ENCODE measurements at regions not wholly inside any gene's neighbourhood (a gene's known extent, or its start where the extent isn't known, plus 50 kb on each side); places are given as distances from the start of the nearest gene placed in this dataset.

DNA sequence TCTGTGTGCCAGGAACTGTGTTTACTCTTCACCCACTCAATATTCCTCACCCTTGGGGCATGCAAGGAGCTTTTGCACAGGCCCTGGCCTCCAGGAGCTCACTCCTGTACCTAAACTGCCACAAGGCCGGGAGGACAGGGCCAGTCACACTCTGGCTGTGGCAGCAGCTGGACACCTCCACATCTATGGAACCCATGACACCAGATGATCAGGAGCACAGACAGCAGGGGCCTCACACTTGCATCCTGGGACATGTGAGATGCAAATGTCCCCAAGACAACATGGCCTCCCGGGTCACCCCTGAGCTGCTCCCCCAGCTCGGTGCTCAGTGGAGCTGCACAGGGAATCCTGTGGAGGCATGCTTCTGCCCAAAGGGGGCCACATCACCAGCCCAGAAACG lies 61.8 kb upstream of the SLC66A3 start:
- TF ChIP-seq POLR2A (IDR thresholded peaks at IDR 0.05) = no peak
- TF ChIP-seq CTCF (IDR thresholded peaks at IDR 0.05) = no peak
- TF ChIP-seq EP300 (IDR thresholded peaks at IDR 0.05) = no peak
- WGBS, 3 donors = 67 to 74% (median 70%) methylated on average over 4 of the region's 4 CpGs
- Histone ChIP-seq H3K36me3 (no peaks in the 10 kb centered on the region), H3K27me3 (no peaks in the 10 kb centered on the region), H3K4me3 (no peak overlapping the region), H3K27ac (no peak overlapping the region), H3K9me3 (no peaks in the 10 kb centered on the region), H3K4me1 (ENCODE audit: insufficient read depth) (no peaks in the 10 kb centered on the region)
- no peak for DNase-seq
- intact Hi-C loops (cut with DNase I) = no loop called here

DNA sequence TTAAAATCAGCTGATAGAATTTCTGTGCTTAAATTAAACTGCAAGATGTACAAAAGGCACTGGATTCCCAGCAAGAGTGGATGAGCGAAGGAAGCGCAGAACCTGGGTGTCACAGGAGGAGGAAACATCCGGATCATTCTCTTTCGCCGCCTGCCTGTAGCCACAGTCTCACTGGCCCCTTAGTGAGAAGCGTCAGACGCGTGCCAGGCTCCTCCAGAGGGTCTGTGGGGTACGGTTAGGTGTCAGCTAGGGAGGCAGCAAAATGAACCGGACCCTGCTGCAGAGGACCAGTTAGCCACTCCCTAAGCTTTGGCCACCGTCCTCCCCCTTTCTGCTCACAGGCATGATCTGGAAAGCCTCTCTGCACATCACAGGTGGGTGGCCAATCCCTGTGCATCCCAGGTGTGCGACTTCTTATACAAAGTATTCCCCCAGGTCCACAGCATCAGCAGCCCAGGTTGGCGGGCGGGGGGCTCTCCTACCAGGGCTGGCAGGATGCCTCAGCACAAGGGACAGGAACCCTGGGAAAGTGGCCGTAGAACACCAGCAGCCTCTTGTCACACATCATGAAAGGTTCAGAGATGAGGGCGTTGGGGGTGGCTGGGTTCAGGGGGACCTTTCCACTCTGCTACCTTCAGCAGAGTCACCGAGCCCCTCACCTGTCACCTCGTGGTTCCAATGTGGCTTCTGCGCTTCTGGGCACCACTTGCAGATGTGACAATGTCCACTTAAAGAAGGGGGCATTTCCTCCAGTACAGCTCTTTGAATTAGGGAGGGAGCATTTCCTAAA lies 61.1 kb upstream of the SLC66A3 start:
- H3K9me3 ChIP-seq = no peaks in the 10 kb centered on the region
- H3K36me3 ChIP-seq = no peaks in the 10 kb centered on the region
- no peak for DNase-seq
- intact Hi-C loops (cut with DNase I) = no loop called here
- H3K4me1 ChIP-seq (ENCODE audit: insufficient read depth) = no peaks in the 10 kb centered on the region
- TF ChIP-seq EP300 (IDR thresholded peaks at IDR 0.05) = no peak
- WGBS, 3 donors = 80 to 87% (median 81%) methylated on average over 19 of the region's 19 CpGs
- H3K27ac ChIP-seq = no peak overlapping the region
- H3K4me3 ChIP-seq = no peak overlapping the region
- no peaks in the 10 kb centered on the region for H3K27me3 ChIP-seq

GRCh38 chr2:11096591-11096990 lies 58.7 kb upstream of the SLC66A3 start:
- Histone ChIP-seq H3K4me3 (no peak overlapping the region), H3K27me3 (no peaks in the 10 kb centered on the region), H3K4me1 (ENCODE audit: insufficient read depth) (no peaks in the 10 kb centered on the region), H3K27ac (no peak overlapping the region), H3K9me3 (no peaks in the 10 kb centered on the region), H3K36me3 (no peaks in the 10 kb centered on the region)
- intact Hi-C loops (cut with DNase I) = no loop called here
- 60 to 71% (median 66%) methylated on average over 10 of the region's 10 CpGs for WGBS, 3 donors
- DNase-seq = no peak
- no peak for TF ChIP-seq POLR2A (IDR thresholded peaks at IDR 0.05)
- no peak for TF ChIP-seq CTCF (IDR thresholded peaks at IDR 0.05)
- TF ChIP-seq EP300 (IDR thresholded peaks at IDR 0.05) = no peak

GRCh38 chr2:11097038-11097720 lies 58.1 kb upstream of the SLC66A3 start:
- no peak overlapping the region for H3K4me3 ChIP-seq
- DNase-seq = no peak
- no peaks in the 10 kb centered on the region for H3K36me3 ChIP-seq
- TF ChIP-seq POLR2A (IDR thresholded peaks at IDR 0.05) (no peak), CTCF (IDR thresholded peaks at IDR 0.05) (no peak), EP300 (IDR thresholded peaks at IDR 0.05) (no peak)
- 76 to 82% (median 79%) methylated on average over 13 of the region's 13 CpGs for WGBS, 3 donors
- H3K27me3 ChIP-seq = no peaks in the 10 kb centered on the region
- H3K27ac ChIP-seq = no peak overlapping the region
- intact Hi-C loops (cut with DNase I) = no loop called here
- H3K9me3 ChIP-seq = no peaks in the 10 kb centered on the region
- H3K4me1 ChIP-seq (ENCODE audit: insufficient read depth) = no peaks in the 10 kb centered on the region

GRCh38 chr2:11097854-11098387 lies 57.3 kb upstream of the SLC66A3 start:
- Histone ChIP-seq H3K36me3 (no peaks in the 10 kb centered on the region), H3K9me3 (no peaks in the 10 kb centered on the region), H3K27me3 (no peaks in the 10 kb centered on the region), H3K4me1 (ENCODE audit: insufficient read depth) (no peaks in the 10 kb centered on the region), H3K4me3 (no peak overlapping the region), H3K27ac (no peak overlapping the region)
- 79 to 82% (median 81%) methylated on average over 13 of the region's 13 CpGs for WGBS, 3 donors
- TF ChIP-seq POLR2A (IDR thresholded peaks at IDR 0.05) = no peak
- no peak for DNase-seq
- intact Hi-C loops (cut with DNase I) = no loop called here

All from ovary (tissue), 7 donors.